ENCODE measurements at regions not wholly inside any gene's neighbourhood (a gene's known extent, or its start where the extent isn't known, plus 50 kb on each side); places are given as distances from the start of the nearest gene placed in this dataset.
"Not testable (repeated sequence)": the region's sequence is repeated elsewhere in the genome, so short reads cannot be mapped to it uniquely, and the experiment has no call there.

- not testable (repeated sequence) for DNase-seq (ENCODE audit: low read depth in 2 of 2)
Observed at GRCh38 chr2:111472844-111473403, 352.2 kb downstream of the BCL2L11 start.

GRCh38 chr2:111473522-111473921, 352.8 kb downstream of the BCL2L11 start:
- DNase-seq (ENCODE audit: low read depth in 2 of 2) = not testable (repeated sequence)

GRCh38 chr2:111474198-111474705, 353.5 kb downstream of the BCL2L11 start:
- DNase-seq (ENCODE audit: low read depth in 2 of 2) = not testable (repeated sequence)

- DNase-seq (ENCODE audit: low read depth in 2 of 2) = not testable (repeated sequence)
Observed at GRCh38 chr2:111478335-111478734, 357.6 kb downstream of the BCL2L11 start.

GRCh38 chr2:111478871-111479318, 358.2 kb downstream of the BCL2L11 start:
- DNase-seq (ENCODE audit: low read depth in 2 of 2) = not testable (repeated sequence)

- not testable (repeated sequence) for DNase-seq (ENCODE audit: low read depth in 2 of 2)
Observed at GRCh38 chr2:111480016-111480625, 359.4 kb downstream of the BCL2L11 start.

- not testable (repeated sequence) for DNase-seq (ENCODE audit: low read depth in 2 of 2)
Observed at GRCh38 chr2:111480633-111481032, 359.9 kb downstream of the BCL2L11 start.

- not testable (repeated sequence) for DNase-seq (ENCODE audit: low read depth in 2 of 2)
Observed at GRCh38 chr2:111481219-111481618, 360.5 kb downstream of the BCL2L11 start.

- not testable (repeated sequence) for DNase-seq (ENCODE audit: low read depth in 2 of 2)
Observed at GRCh38 chr2:111482987-111483679, 362.4 kb downstream of the BCL2L11 start.

- DNase-seq (ENCODE audit: low read depth in 2 of 2) = not testable (repeated sequence)
Observed at GRCh38 chr2:111484097-111484496, 363.4 kb downstream of the BCL2L11 start.

- DNase-seq (ENCODE audit: low read depth in 2 of 2) = not testable (repeated sequence)
Observed at GRCh38 chr2:111485895-111486294, 365.2 kb downstream of the BCL2L11 start.

- not testable (repeated sequence) for DNase-seq (ENCODE audit: low read depth in 2 of 2)
Observed at GRCh38 chr2:111488451-111488850, 367.7 kb downstream of the BCL2L11 start.

- DNase-seq (ENCODE audit: low read depth in 2 of 2) = not testable (repeated sequence)
Observed at GRCh38 chr2:111489460-111489859, 368.7 kb downstream of the BCL2L11 start.

GRCh38 chr2:111491181-111491580, 370.5 kb downstream of the BCL2L11 start:
- DNase-seq (ENCODE audit: low read depth in 2 of 2) = not testable (repeated sequence)

GRCh38 chr2:111491614-111492013, 370.9 kb downstream of the BCL2L11 start:
- not testable (repeated sequence) for DNase-seq (ENCODE audit: low read depth in 2 of 2)

- DNase-seq (ENCODE audit: low read depth in 2 of 2) = not testable (repeated sequence)
Observed at GRCh38 chr2:111492995-111493719, 372.4 kb downstream of the BCL2L11 start.

GRCh38 chr2:111493720-111494078, 373.0 kb downstream of the BCL2L11 start:
- DNase-seq (ENCODE audit: low read depth in 2 of 2) = not testable (repeated sequence)

GRCh38 chr2:111494288-111494980, 373.7 kb downstream of the BCL2L11 start:
- DNase-seq (ENCODE audit: low read depth in 2 of 2) = not testable (repeated sequence)

GRCh38 chr2:111494981-111495315, 374.2 kb downstream of the BCL2L11 start:
- not testable (repeated sequence) for DNase-seq (ENCODE audit: low read depth in 2 of 2)

GRCh38 chr2:111495636-111496035, 374.9 kb downstream of the BCL2L11 start:
- DNase-seq (ENCODE audit: low read depth in 2 of 2) = not testable (repeated sequence)

GRCh38 chr2:111496176-111496575, 375.5 kb downstream of the BCL2L11 start:
- DNase-seq (ENCODE audit: low read depth in 2 of 2) = not testable (repeated sequence)
